Fibroblast of pulmonary artery (primary cell): ENCODE measurements at regions not wholly inside any gene's neighbourhood (a gene's known extent, or its start where the extent isn't known, plus 50 kb on each side); places are given as distances from the start of the nearest gene placed in this dataset.

Experiments used
- DNase-seq: peaks from one replicate; pipeline ENCODE4 v3.0.0-alpha.2; 2010; ENCODE audit warnings: low read depth
- H3K4me3 ChIP-seq: replicated peaks from 2 replicates; pipeline ENCODE4 v1.5.1; 2011; ENCODE audit warnings: low read depth, mild to moderate bottlenecking, control low read depth, low read length, moderate library complexity
- CTCF ChIP-seq: IDR thresholded peaks from 2 replicates; pipeline ENCODE4 v1.5.1; 2011; ENCODE audit warnings: mild to moderate bottlenecking, control low read depth, low read length, inconsistent platforms; ENCODE audit errors: missing control alignments

GRCh38 chr14:105844047-105844630 is 317.8 kb downstream of the TMEM121 start:
- H3K4me3 ChIP-seq = no peak overlapping the region
- TF ChIP-seq CTCF = no peak
- no peak for DNase-seq

- DNase-seq = no peak
- H3K4me3 ChIP-seq = no peak overlapping the region
- no peak for TF ChIP-seq CTCF
These were observed 318.7 kb downstream of the TMEM121 start for GRCh38 chr14:105844810-105845724.

- H3K4me3 ChIP-seq = no peak overlapping the region
- DNase-seq = no peak
- no peak for TF ChIP-seq CTCF
These were observed 319.4 kb downstream of the TMEM121 start for GRCh38 chr14:105845725-105846309.

- no peak overlapping the region for H3K4me3 ChIP-seq
- DNase-seq = no peak
These were observed 319.9 kb downstream of the TMEM121 start for GRCh38 chr14:105846312-105846711.

GRCh38 chr14:105847400-105847799 is 321.0 kb downstream of the TMEM121 start:
- no peak for TF ChIP-seq CTCF
- no peak overlapping the region for H3K4me3 ChIP-seq
- DNase-seq = no peak

More at GRCh38 chr14:105846312-105846711, 319.9 kb downstream of the TMEM121 start:
- no peak for TF ChIP-seq CTCF

- no peak for DNase-seq
- TF ChIP-seq CTCF = no peak
- no peak overlapping the region for H3K4me3 ChIP-seq
These were observed 322.2 kb downstream of the TMEM121 start for GRCh38 chr14:105848570-105848969.
